ENCODE measurements at regions not wholly inside any gene's neighbourhood (a gene's known extent, or its start where the extent isn't known, plus 50 kb on each side); places are given as distances from the start of the nearest gene placed in this dataset.
"Not testable (repeated sequence)": the region's sequence is repeated elsewhere in the genome, so short reads cannot be mapped to it uniquely, and the experiment has no call there.

DNA sequence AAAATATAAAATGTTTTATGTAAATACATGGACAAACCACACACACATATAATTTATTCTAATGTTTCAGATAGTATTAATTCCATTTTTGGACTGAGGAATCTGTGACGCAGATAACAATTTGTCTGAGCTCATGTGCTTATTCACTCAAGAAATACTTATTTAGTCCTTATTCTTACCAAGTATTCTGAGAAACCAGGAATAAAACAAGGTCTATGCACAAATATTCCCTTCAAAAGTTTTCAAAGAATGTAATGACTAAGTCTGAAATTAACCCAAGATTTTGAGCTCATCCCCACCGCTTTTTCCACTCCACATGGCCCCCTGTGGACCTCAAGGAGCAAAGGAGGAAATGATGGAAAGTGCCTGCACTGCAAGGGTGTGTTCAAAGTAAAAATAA is 1022.3 kb downstream of the EFNA5 start:
- no peak for DNase-seq (ENCODE audit: low read depth in 2 of 3, low spot score in 2 of 3)

DNA sequence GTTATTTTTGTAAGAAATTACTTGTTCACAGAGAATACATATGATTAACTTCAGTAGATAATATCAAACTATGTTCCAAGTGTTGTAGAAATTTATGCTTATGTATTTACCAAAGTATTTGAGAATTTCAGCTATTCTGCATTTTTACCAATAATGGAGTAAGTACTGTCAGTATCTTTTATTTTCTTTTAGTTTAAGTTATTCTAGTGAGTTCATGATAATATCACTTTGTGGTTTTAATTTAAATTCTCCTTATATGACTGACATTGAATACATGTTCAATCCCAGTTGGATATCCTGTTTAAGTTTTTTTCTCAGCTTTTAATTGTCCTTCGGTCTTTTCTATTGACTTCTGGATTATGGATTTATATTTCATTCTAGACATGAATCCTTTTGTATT is 1024.6 kb downstream of the EFNA5 start:
- DNase-seq (ENCODE audit: low read depth in 2 of 3, low spot score in 2 of 3): no peak

DNA sequence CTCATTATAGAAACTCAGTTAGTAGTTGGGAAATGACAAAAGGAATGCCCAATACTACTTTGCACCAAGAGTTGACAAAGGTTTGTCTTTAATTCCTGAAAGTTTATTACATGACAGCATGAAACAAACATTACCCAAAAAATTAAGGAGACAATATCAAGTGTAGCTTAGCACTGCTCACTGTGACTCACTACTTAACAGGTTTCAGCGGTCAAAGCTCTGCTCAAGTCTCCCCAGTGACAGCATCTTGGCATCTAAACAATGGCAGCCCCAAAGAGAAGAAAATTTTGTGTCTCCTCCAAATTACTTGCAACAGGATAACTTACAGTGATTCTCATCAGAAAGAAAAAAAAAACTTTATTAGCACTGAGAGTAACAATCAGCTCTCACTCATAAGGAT is 1030.2 kb downstream of the EFNA5 start:
- DNase-seq (ENCODE audit: low read depth in 2 of 3, low spot score in 2 of 3): no peak

DNA sequence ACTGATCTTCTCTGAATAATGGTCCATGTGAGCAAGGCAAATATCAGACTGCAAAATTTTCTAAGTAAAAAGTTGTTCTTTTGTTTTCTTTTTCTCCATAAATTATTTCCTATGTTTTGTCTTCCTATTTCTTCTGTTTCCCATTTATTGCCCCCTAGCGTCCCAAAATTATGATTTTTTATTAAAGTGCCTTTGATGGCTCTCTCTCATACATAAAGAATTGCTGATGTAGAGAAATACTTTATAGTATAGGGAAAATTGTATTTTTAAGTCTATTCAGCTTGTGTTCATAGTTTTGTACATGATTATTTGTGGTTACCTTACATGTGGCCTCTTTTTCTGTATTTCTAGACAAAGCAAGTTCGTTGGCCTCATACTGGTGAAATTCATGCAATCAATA is 1031.2 kb downstream of the EFNA5 start:
- DNase-seq (ENCODE audit: low read depth in 2 of 3, low spot score in 2 of 3): no peak

DNA sequence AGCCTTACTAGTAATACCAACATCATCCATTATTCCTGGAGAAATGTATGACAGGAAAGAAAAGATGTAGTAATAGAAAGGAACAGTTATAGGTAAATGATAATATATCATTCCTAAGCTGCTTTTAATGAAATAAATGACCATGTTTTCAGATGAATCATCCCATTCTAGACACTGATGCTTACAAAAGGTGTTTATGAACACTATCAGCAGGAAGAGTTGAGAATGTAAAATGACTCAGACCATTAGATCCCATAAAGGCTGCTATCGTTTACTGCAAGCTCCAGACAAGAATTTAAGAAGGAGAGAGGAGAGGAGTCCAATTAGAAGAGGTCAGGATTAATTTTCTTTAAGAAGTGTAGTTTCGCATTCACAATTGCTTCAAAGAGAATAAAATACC is 1033.5 kb downstream of the EFNA5 start:
- no peak for DNase-seq (ENCODE audit: low read depth in 2 of 3, low spot score in 2 of 3)

DNA sequence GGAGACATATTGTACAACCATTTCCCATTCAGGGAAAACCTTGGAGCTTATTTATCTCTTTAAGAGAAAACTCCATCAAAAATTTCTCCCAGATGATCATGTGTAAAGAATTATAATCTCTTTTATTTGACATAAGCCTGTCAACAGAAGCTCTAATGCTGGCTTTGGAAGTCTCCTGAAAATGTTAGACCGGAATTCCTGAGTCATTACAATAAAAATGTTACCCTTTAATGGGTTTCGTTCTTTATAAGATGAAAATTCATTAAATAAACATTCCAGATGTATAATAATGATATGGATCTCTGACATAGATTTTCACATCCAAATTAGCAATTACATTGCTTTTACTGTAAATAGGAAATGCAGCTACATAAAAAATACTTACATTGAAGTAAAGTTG is 1036.4 kb downstream of the EFNA5 start:
- no peak for DNase-seq (ENCODE audit: low read depth in 2 of 3, low spot score in 2 of 3)

DNA sequence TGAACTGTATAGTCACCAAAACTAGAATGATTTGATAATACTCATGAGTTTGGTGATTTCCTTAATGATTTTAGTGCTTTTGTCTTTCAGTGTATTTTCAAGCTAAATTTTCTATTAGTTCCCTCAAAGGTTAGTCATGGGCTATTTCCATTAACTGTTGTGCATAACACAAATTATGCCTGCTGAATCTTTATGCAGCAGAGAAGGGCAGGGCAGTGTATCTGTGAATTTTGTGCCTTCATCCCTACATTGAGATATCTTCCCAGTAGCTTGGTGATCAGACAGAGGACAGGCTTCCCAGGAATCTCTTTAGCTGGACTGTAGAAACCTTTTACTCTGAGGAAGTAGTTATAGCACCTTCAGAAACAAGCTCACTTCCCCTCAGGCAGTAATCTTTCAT is 1036.9 kb downstream of the EFNA5 start:
- no peak for DNase-seq (ENCODE audit: low read depth in 2 of 3, low spot score in 2 of 3)

DNA sequence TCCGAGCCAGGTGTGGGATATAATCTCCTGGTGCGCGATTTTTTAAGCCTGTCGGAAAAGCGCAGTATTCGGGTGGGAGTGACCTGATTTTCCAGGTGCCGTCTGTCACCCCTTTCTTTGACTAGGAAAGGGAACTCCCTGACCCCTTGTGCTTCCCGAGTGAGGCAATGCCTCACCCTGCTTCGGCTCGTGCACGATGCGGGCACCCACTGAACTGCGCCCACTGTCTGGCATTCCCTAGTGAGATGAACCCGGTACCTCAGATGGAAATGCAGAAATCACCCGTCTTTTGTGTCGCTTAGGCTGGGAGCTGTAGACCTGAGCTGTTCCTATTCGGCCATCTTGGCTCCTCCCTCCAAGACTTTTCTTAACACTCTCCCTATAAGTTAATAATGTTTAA is 1042.3 kb downstream of the EFNA5 start:
- not testable (repeated sequence) for DNase-seq (ENCODE audit: low read depth in 2 of 3, low spot score in 2 of 3)

DNA sequence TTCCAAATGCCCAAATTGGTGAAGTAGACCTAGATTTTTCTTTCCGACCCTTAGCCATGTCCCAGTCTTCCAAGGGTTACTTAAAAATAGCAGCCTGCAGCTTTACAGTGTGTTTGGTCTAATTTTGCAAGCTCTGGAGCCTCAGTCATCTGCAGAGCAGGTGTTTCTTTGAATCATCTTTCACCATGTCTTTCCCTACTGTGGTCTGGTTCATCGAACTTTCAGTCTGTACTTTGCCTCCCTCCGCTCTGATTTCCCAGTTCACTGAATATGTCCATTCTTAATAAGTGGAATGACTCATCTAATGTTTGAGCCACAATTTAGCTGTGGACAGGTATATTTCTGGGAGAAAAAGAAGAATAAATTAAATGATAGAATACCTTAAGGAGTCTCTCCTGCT is 1060.7 kb downstream of the EFNA5 start:
- DNase-seq (ENCODE audit: low read depth in 2 of 3, low spot score in 2 of 3): no peak

DNA sequence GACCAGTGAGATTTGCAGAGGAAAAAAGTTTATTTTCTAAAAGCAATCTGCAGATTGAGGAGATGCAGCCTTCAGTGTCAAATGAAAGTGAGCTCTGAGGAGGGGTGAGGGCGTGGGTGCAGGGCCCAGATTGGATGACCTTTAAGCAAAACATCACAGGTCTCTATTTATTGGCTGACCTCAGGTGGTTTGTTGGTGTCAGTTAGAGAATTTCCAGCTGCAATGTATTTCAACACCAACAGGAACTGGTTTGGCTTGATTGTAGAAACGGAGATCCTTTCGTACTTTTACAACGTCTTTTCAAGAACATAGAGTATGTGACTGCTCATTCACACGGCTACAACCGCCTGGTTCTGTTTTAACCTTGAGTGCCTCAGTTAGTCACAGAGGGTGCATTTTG is 1069.1 kb downstream of the EFNA5 start:
- DNase-seq (ENCODE audit: low read depth in 2 of 3, low spot score in 2 of 3): no peak

DNA sequence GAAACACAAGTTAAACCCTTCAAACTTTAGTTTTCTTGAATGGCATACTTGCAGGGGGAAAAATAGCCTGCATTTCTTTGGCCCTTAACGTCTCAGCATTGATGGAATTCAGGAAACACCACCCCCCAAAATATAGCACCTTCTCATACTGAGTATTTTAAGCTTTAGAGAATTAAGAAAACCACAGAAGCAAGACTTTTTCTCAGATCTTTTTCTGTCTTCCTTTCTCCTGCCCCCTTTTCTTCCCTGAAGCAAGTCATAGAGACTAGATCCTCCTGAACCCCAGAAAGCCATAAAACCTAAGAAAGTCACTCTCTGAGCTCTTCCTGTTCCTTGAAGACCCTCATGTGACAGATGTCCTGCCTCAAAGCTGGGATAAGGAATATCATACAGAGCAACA is 1069.9 kb downstream of the EFNA5 start:
- no peak for DNase-seq (ENCODE audit: low read depth in 2 of 3, low spot score in 2 of 3)

DNA sequence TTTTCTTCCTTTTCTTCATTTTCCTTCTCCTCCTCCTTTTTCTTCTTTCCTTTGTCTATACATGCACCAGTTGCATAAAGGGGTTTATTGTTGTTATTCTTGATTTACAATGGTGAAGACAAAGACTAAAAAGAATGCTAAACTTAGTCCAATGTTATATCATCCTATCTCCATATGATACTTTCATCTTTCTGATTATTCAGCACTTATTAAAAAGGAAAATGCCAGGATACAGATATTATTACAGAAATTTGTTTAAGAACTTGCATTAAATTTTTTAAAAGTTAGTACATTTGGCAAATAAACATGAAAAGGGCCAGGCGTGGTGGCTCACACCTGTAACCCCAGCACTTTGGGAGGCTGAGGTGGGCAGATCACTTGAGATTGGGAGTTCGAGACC is 1074.9 kb downstream of the EFNA5 start:
- no peak for DNase-seq (ENCODE audit: low read depth in 2 of 3, low spot score in 2 of 3)

DNA sequence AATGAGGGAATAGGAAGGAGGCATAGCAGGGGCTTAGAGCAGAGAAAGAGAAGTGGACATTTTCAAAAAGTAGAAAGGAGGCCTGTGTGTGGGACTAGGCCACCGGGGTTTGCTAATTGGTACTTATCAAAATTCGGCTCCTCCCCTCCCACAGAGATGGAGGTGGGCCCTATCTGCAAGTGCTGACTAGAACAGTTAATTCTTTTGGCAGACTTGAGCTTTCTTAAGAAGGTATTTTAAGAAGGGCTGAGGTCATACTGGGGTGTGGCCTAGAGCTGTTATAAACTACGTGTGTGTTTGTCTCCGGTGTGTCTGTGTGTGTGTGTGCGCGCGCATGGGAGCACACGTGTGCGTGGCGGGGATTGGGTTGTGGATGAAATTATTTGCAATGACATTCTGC is 1086.5 kb downstream of the EFNA5 start:
- no peak for DNase-seq (ENCODE audit: low read depth in 2 of 3, low spot score in 2 of 3)

DNA sequence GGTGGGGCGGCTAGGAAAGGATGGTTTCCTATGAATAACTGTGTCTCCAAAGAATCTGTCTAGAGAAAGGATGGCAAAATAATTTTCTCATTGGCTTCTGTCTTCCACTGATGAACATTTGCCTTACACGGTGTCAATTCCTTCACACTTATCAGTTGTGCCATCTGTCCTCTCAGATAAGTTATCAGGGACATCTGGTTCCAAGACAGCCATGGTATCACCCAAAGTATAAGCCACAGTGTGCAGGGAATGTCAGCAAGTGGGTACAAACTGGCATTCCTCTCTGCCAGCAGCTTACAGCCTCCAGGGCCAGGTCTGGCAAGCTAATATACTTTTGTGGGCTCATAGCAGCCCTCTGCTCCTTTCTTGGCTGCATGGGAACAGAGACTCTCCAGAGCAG is 1092.0 kb downstream of the EFNA5 start:
- DNase-seq (ENCODE audit: low read depth in 2 of 3, low spot score in 2 of 3): no peak

DNA sequence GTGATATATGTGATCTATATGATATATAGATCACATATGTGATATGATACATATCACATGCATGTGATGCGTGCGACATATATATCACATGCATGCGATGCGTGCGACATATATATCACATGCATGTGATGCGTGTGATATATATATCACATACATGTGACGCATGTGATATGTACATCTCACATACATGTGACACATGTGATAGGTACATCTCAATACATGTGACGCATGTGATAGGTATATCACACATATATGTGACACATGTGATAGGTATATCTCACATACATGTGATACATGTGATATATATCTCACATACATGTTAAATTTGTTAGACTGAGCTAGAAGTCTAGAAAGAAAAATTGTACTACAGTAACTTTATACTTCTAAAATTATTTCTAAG is 1095.9 kb downstream of the EFNA5 start:
- no peak for DNase-seq (ENCODE audit: low read depth in 2 of 3, low spot score in 2 of 3)

DNA sequence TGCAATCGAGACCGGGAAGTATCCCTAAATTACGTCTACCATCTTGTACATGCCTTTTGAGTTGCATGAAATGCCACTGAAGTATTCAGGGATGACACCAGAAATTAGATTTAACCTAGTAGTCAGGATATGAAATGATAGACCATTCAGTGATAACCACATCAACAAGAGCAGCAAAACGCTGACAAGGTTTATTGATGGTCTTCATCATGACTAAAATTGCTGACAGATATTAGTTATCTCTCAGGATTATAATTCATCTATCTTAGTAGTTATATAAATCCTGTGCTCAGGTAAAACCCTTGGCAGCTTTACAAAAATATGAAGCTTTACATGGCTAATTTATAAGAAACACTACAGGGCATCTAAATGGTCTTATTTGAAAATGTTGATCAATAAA is 1104.7 kb downstream of the EFNA5 start:
- DNase-seq (ENCODE audit: low read depth in 2 of 3, low spot score in 2 of 3): no peak

DNA sequence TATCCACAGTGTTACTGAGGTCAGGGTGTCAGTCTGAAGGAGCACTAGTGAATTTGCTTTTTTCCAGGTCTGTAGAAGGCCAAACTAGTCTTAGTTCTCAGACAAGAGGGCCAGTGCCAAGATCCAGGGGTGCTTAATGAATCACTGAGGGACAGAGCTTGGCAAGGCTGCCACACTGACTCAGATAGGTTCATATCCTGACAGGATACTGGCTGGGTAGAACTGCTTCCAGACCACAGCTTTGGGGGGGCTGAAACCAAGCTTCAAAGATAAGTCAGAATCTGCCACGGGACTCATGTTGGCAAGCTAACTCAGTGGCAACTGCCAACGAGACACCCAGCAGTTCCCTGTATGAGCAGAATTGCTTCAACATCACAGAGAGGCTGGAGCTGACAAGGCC is 1125.4 kb downstream of the EFNA5 start:
- DNase-seq (ENCODE audit: low read depth in 2 of 3, low spot score in 2 of 3): no peak

DNA sequence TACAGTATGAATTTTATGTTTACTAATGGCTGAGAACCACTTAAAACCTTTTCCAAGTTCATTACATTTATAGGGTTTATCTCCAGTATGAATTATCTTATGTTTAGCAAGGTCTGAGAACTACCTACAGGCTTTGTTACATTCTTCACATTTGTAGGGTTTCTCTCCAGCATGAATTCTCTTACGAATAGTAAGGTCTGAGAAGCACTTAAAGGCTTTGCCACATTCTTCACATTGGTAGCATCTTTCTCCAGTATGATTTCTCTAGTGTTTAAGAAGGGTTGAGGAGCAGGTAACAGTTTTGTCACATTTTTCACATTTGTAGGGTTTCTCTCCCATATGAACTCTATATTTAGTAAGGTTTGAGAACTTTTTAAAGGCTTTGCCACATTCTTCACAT is 1127.4 kb downstream of the EFNA5 start:
- no peak for DNase-seq (ENCODE audit: low read depth in 2 of 3, low spot score in 2 of 3)

DNA sequence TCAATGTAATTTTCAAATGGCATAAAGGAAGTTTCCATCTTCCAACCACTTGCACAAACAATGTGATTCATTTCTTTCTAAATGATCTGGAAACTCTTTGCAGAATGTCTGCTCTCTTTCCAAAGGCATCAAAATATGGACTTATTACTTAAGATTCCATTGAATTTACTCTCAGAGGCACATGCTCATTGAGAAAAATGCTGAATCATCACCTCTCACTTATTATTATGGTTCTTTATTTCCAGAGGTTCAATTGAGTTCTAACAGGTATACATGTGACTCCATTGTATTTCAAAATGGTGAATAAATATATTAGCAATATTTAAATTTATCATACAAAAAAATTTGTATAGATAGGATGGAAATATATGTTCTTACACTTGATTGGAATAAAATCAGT is 1140.6 kb downstream of the EFNA5 start:
- no peak for DNase-seq (ENCODE audit: low read depth in 2 of 3, low spot score in 2 of 3)

DNA sequence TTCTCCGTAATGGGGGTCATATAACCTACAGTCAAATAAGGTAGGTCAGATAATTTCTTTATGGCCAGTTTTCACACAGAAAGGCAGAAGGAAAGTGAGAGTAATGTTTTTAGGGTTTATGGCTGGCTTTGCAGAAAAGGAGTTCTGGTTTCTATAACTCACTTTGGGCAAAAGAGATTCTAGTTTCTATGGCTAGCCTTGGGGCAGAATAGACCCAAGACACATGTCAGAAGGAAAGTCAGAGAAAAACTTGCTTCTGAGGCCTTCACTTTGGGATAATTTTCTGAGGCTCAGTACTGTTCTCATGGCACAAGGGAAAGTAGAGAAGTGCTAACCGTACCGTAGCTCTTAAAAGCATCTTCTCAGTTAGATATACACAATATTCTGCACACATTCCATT is 1145.3 kb downstream of the EFNA5 start:
- DNase-seq (ENCODE audit: low read depth in 2 of 3, low spot score in 2 of 3): no peak

DNA sequence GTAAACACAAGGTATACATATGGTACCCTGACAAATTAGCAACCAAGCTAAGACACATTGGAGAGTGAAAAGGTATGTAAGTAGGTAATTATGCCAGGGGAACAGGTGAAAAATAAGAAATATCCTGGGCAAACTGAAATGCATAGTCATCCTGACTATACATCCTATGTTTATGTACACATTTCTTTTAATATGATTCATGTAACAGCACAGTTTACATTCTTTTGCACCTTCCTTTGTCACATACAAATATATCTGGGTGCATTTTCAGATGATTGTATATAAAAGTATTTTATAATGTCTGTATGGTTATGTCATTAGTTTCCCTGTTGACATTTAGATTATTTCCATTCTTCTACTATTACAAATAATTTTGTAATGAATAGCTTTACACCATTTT is 1146.9 kb downstream of the EFNA5 start:
- DNase-seq (ENCODE audit: low read depth in 2 of 3, low spot score in 2 of 3): no peak

DNA sequence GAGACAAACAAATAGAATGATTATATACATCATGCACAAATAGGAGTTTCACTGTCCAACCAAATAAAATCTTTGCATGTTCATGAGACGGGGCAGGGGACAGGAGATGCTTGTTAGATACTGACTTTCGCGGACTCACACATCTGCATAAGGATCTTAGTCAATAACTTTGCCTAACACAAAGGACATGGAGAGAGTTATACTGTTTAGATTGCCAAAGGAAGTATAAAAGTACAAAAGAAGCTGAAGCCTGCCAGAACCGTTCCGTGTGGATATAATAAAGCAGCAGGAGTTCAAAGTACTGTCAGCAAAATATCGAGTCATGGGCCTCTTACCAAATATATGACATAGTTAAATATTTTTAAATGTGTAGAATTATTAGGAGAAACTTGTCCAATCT is 1148.4 kb downstream of the EFNA5 start:
- no peak for DNase-seq (ENCODE audit: low read depth in 2 of 3, low spot score in 2 of 3)

DNA sequence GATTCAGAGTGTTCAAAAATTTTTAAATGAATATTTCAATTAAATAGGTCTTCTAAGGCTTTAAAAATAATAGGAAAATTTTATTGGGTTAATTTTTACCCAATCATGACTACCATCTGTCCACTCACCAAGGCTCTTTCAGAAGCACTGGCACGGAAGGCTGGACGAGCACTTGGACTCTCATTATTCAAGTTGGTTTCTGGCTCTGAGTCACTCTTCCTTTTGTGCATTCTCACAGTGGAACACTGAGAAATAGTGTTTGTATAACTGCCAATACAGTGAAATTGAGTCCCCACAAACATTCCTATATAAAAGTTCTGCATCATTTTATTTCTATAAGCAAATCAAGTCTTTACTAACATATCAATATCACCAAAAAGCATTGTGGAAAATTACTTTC is 1149.0 kb downstream of the EFNA5 start:
- no peak for DNase-seq (ENCODE audit: low read depth in 2 of 3, low spot score in 2 of 3)

DNA sequence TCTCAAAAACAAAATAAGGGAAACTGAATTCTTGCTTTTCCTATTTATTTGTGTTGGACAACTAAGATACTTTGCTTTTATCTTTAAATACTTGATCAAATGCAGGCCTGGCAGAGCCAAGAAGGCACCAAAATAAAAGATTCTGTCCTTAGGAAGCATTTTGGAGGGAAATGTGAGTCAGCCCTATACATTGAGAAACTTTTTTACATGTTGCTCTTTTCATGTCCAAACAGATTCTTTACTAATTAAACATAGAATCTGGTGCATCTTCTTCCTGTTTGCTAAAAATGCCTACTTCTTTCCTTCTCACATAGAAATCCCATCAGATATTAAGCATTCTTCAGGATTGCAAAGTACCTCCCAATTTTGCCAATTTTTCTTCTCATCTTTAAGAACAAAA is 1160.4 kb downstream of the EFNA5 start:
- DNase-seq (ENCODE audit: low read depth in 2 of 3, low spot score in 2 of 3): no peak

All from hematopoietic multipotent progenitor cell (in vitro differentiated cells).